H1 (cell line): ENCODE measurements at regions not wholly inside any gene's neighbourhood (a gene's known extent, or its start where the extent isn't known, plus 50 kb on each side); places are given as distances from the start of the nearest gene placed in this dataset.

Experiments used
- CTCF ChIA-PET: fragments of 300-600 bp; sonication (Branson Sonifier 250); formaldehyde crosslinking; loops from one replicate; lab custom pipeline; 2021; ENCODE audit not compliant: partially characterized antibody; lab: Charles Lee
- POLR2A ChIA-PET: fragments of 300-600 bp; sonication (Branson Sonifier 250); formaldehyde crosslinking; loops from one replicate; lab custom pipeline; 2021; ENCODE audit warnings: inconsistent platforms; ENCODE audit not compliant: partially characterized antibody; lab: Charles Lee
- DNase-seq, 2 experiments: peaks; one replicate each; pipeline versions ENCODE4 v3.0.0 to v3.0.0-alpha.2; 2010 to 2022; ENCODE audit warnings: low spot score in 2 of 2, low read depth in 1 of 2, mixed read lengths in 1 of 2
- FAIRE-seq: peaks from 2 replicates; lab custom pipeline; 2011; peaks lifted over from hg19 to GRCh38; lab: Jason Lieb, UNC
- H2AFZ ChIP-seq: 2 replicates; pipeline ENCODE4 v1.8.1; 2012; ENCODE audit warnings: low read length, inconsistent platforms
- H2AK5ac ChIP-seq: 2 replicates; pipeline ENCODE4 v1.6.1; 2013; ENCODE audit warnings: low read depth, low read length
- H2BK120ac ChIP-seq: replicated peaks from 2 replicates; pipeline ENCODE3; 2013; ENCODE audit warnings: low read depth, low read length, inconsistent platforms
- H2BK12ac ChIP-seq: 2 replicates; pipeline ENCODE4 v1.6.1; 2013; ENCODE audit warnings: low read depth, low read length
- H2BK15ac ChIP-seq: 2 replicates; pipeline ENCODE4 v1.6.1; 2013; ENCODE audit warnings: low read length
- H2BK20ac ChIP-seq: 2 replicates; pipeline ENCODE4 v1.6.1; 2013; ENCODE audit warnings: low read length
- H2BK5ac ChIP-seq: 2 replicates; pipeline ENCODE4 v1.6.1; 2013; ENCODE audit warnings: low read depth, low read length
- H3K14ac ChIP-seq: 2 replicates; pipeline ENCODE4 v1.6.1; 2013; ENCODE audit warnings: inconsistent platforms; ENCODE audit not compliant: insufficient read length
- H3K18ac ChIP-seq: 2 replicates; pipeline ENCODE4 v1.6.1; 2013; ENCODE audit warnings: low read length; ENCODE audit errors: extremely low read depth
- H3K23ac ChIP-seq: 2 replicates; pipeline ENCODE4 v1.6.1; 2013; ENCODE audit warnings: inconsistent platforms; ENCODE audit not compliant: insufficient read length
- H3K23me2 ChIP-seq: 2 replicates; pipeline ENCODE4 v1.6.1; 2013; ENCODE audit warnings: low read depth, low read length
- H3K27ac ChIP-seq: 2 replicates; pipeline ENCODE4 v1.6.1; 2011; ENCODE audit warnings: low read depth, low read length, inconsistent platforms
- H3K27me3 ChIP-seq, 4 experiments: replicated peaks in 1 of 4; 1 replicate in 1 of 4; 2 replicates in 3 of 4; pipeline versions ENCODE4 v1.6.1 to v1.8.1; 2011 to 2013; ENCODE audit warnings: low read length in 3 of 4, mild to moderate bottlenecking in 3 of 4, inconsistent platforms in 2 of 4, mixed read lengths in 2 of 4, moderate library complexity in 1 of 4; ENCODE audit not compliant: control insufficient read depth in 3 of 4, insufficient read depth in 3 of 4; ENCODE audit errors: extremely low read depth in 1 of 4
- H3K36me3 ChIP-seq, 4 experiments: 2 replicates each; pipeline versions ENCODE4 v1.6.1 to v1.8.1; 2011 to 2013; ENCODE audit warnings: mild to moderate bottlenecking in 4 of 4, low read length in 3 of 4, moderate library complexity in 2 of 4, control low read depth in 1 of 4, inconsistent platforms in 1 of 4; ENCODE audit not compliant: insufficient read depth in 4 of 4, control insufficient read depth in 2 of 4
- H3K4ac ChIP-seq: replicated peaks from 2 replicates; pipeline ENCODE3; 2013; ENCODE audit warnings: low read length, low read depth, mixed read lengths, inconsistent platforms; ENCODE audit not compliant: insufficient read length
- H3K4me1 ChIP-seq, 4 experiments: replicated peaks in 1 of 4; 1 replicate in 1 of 4; 2 replicates in 3 of 4; pipeline versions ENCODE4 v1.6.1 to v1.8.1; 2011 to 2013; ENCODE audit warnings: low read length in 3 of 4, inconsistent platforms in 2 of 4, mixed read lengths in 1 of 4; ENCODE audit not compliant: insufficient read depth in 4 of 4, control insufficient read depth in 3 of 4
- H3K4me2 ChIP-seq, 2 experiments: 2 replicates each; pipeline versions ENCODE4 v1.6.1 to v1.8.1; 2011 to 2013; ENCODE audit warnings: low read depth in 2 of 2, low read length in 2 of 2, control low read depth in 1 of 2, inconsistent platforms in 1 of 2, mild to moderate bottlenecking in 1 of 2; ENCODE audit not compliant: insufficient read depth in 1 of 2
- H3K4me3 ChIP-seq, 4 experiments: fragments of 200-600, 300-600 bp in 1 of 4; sonication (generic), shearing (Covaris generic), sonication (Bioruptor Twin) in 1 of 4; 2 replicates each; pipeline versions ENCODE4 v1.5.1 to v1.8.1; 2011 to 2016; ENCODE audit warnings: low read length in 4 of 4, low read depth in 3 of 4, control low read depth in 2 of 4, inconsistent platforms in 2 of 4, mild to moderate bottlenecking in 2 of 4, mixed read lengths in 1 of 4, moderate library complexity in 1 of 4; ENCODE audit not compliant: insufficient read depth in 2 of 4; ENCODE audit errors: extremely low read depth in 1 of 4
- H3K56ac ChIP-seq: replicated peaks from 2 replicates; pipeline ENCODE3; 2013; ENCODE audit warnings: low read depth, mild to moderate bottlenecking, mixed read lengths, low read length, inconsistent platforms; ENCODE audit not compliant: insufficient read length
- H3K79me1 ChIP-seq: 2 replicates; pipeline ENCODE4 v1.6.1; 2013; ENCODE audit warnings: low read depth, low read length, control low read depth
- H3K79me2 ChIP-seq, 2 experiments: 2 replicates each; pipeline versions ENCODE4 v1.6.1 to v1.8.1; 2012 to 2013; ENCODE audit warnings: low read length in 2 of 2, mild to moderate bottlenecking in 2 of 2, inconsistent platforms in 1 of 2; ENCODE audit not compliant: insufficient read depth in 2 of 2, control insufficient read depth in 1 of 2
- H3K9ac ChIP-seq, 4 experiments: replicated peaks in 1 of 4; 1 replicate in 1 of 4; 2 replicates in 3 of 4; pipeline versions ENCODE4 v1.6.1 to v1.8.1; 2011 to 2013; ENCODE audit warnings: low read depth in 3 of 4, low read length in 3 of 4, control low read depth in 2 of 4, mild to moderate bottlenecking in 2 of 4, moderate library complexity in 2 of 4, inconsistent platforms in 1 of 4; ENCODE audit errors: extremely low read depth in 1 of 4
- H3K9me3 ChIP-seq, 2 experiments: 2 replicates each; pipeline versions ENCODE4 v1.6.1 to v1.8.1; 2012 to 2013; ENCODE audit warnings: mild to moderate bottlenecking in 2 of 2, moderate library complexity in 2 of 2, control low read depth in 1 of 2, inconsistent platforms in 1 of 2, low read depth in 1 of 2, low read length in 1 of 2, mixed read lengths in 1 of 2; ENCODE audit not compliant: insufficient read depth in 2 of 2
- H4K20me1 ChIP-seq, 2 experiments: replicated peaks in 1 of 2; 2 replicates each; pipeline versions ENCODE3 to v1.8.1; 2011 to 2013; ENCODE audit warnings: inconsistent platforms in 2 of 2, low read length in 2 of 2, mild to moderate bottlenecking in 1 of 2; ENCODE audit not compliant: insufficient read depth in 2 of 2, control insufficient read depth in 1 of 2
- H4K5ac ChIP-seq: 2 replicates; pipeline ENCODE4 v1.6.1; 2013; ENCODE audit warnings: low read length, low read depth, mixed read lengths, inconsistent platforms; ENCODE audit not compliant: insufficient read length
- H4K8ac ChIP-seq: 2 replicates; pipeline ENCODE4 v1.8.0; 2013; ENCODE audit warnings: mild to moderate bottlenecking, moderate library complexity, low read length, inconsistent platforms; ENCODE audit not compliant: insufficient read depth; ENCODE audit errors: extremely low read depth
- H4K91ac ChIP-seq: replicated peaks from 2 replicates; pipeline ENCODE3; 2013; ENCODE audit warnings: low read length, mixed read lengths, inconsistent platforms; ENCODE audit not compliant: insufficient read length
- BRCA1 ChIP-seq: IDR thresholded peaks from 2 replicates; pipeline ENCODE4 v1.6.1; 2012; ENCODE audit warnings: low read depth, low read length, improper control_type of control experiment
- CREB1 ChIP-seq: IDR thresholded peaks from 2 replicates; pipeline ENCODE4 v1.6.1; 2012; ENCODE audit warnings: inconsistent platforms
- EZH2 ChIP-seq: fragments of 200-600 bp; sonication (generic); IDR thresholded peaks from 2 replicates; pipeline ENCODE4 v1.7.1; 2012; ENCODE audit warnings: low read depth, mild to moderate bottlenecking, moderate library complexity, low read length, inconsistent platforms; ENCODE audit not compliant: severe bottlenecking
- GABPA ChIP-seq: IDR thresholded peaks from 2 replicates; pipeline ENCODE4 v1.6.1; 2011; ENCODE audit warnings: mild to moderate bottlenecking, low read length, moderate library complexity, borderline replicate concordance; ENCODE audit not compliant: insufficient read depth
- JUN ChIP-seq: IDR thresholded peaks from 2 replicates; pipeline ENCODE4 v1.6.1; 2011; ENCODE audit warnings: low read depth, mild to moderate bottlenecking, improper control_type of control experiment, low read length
- JUND ChIP-seq: IDR thresholded peaks from 2 replicates; pipeline ENCODE4 v1.6.1; 2011; ENCODE audit warnings: mild to moderate bottlenecking, improper control_type of control experiment, low read length
- SIRT6 ChIP-seq: IDR thresholded peaks from one replicate; pipeline ENCODE4 v1.7.1; 2012; ENCODE audit warnings: low read length, inconsistent platforms
- SP2 ChIP-seq: IDR thresholded peaks from 2 replicates; pipeline ENCODE4 v1.6.1; 2012; ENCODE audit warnings: mild to moderate bottlenecking, low read length, inconsistent platforms
- SUZ12 ChIP-seq: fragments of 200-600 bp; sonication (generic); IDR thresholded peaks from 2 replicates; pipeline ENCODE4 v1.6.1; 2012; ENCODE audit warnings: mild to moderate bottlenecking, inconsistent platforms, low read length, moderate library complexity, mixed read lengths
- YY1 ChIP-seq: IDR thresholded peaks from 2 replicates; pipeline ENCODE4 v1.6.1; 2011; ENCODE audit warnings: low read depth, mild to moderate bottlenecking, low read length
- ZNF274 ChIP-seq: IDR thresholded peaks from 2 replicates; pipeline ENCODE4 v1.7.0; 2012; ENCODE audit warnings: low read length, borderline replicate concordance; ENCODE audit errors: extremely low read depth
- WGBS, 2 experiments: shearing (Covaris generic) in 1 of 2; methylation state at CpG; one replicate each; pipeline versions ENCODE4 v1.1.6 to v1.1.7; 2013 to 2015; ENCODE audit warnings: low lambda C conversion rate in 2 of 2, mixed read lengths in 2 of 2, inconsistent platforms in 1 of 2, low coverage in 1 of 2, missing lambda C conversion rate in 1 of 2; ENCODE audit not compliant: insufficient replicate concordance in 2 of 2, insufficient coverage in 1 of 2, insufficient read length in 1 of 2; ENCODE audit errors: extremely low coverage in 1 of 2, missing lambda C conversion rate in 1 of 2; 5-methylcytosine and 5-hydroxymethylcytosine counted together
- TF ChIP-seq, protein P1 (sequence below), 3 experiments: IDR thresholded peaks; 1 replicate in 2 of 3; 2 replicates in 1 of 3; pipeline versions ENCODE4 v1.5.1 to v1.6.1; 2011; ENCODE audit warnings: low read length in 3 of 3, mild to moderate bottlenecking in 3 of 3, inconsistent platforms in 2 of 3, low read depth in 1 of 3, moderate library complexity in 1 of 3; ENCODE audit not compliant: insufficient read depth in 1 of 3; ENCODE audit errors: control extremely low read depth in 1 of 3

DNA sequence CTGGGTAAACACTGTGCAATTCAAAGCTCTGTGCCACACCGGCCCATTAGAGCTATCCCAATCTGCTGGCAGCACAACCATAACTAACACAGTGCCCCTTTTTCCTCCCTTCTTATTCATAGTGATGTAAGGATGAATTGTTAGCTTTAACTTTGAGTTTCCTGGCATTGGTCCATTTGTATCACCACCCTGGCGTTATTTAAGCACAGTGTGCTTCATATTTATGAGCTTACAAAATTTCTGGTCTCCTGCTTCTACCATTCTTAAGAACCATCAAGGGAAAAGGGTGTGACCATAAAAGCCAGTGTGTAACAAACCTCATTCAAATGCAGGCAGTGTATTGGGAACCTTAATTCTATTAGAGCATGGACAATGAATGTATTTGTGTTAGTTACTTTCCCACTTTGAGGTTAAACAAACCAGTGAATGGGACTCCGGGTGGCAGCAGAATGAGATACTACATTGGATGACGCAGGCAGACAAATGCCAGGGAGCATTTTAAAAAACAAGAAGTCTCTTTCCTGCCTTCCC lies 222.6 kb downstream of the TMEM161B start:
- Histone ChIP-seq H4K8ac (no peak overlapping the region), H3K79me2 (no peaks in the 10 kb centered on the region), H2BK15ac (no peak overlapping the region), H2BK12ac (no peak overlapping the region), H4K91ac (no peak overlapping the region), H4K5ac (no peak overlapping the region), H3K23ac (no peak overlapping the region), H3K4ac (no peak overlapping the region), H3K9me3 (no peaks in the 10 kb centered on the region), H3K79me1 (no peaks in the 10 kb centered on the region), H3K27ac (no peak overlapping the region), H3K27me3 (no peaks in the 10 kb centered on the region), H3K14ac (no peak overlapping the region), H3K4me3 (no peak overlapping the region), H2BK120ac (no peak overlapping the region), H2BK5ac (no peak overlapping the region), H3K23me2 (no peaks in the 10 kb centered on the region), H2AFZ (no peak overlapping the region), H3K18ac (no peak overlapping the region), H3K56ac (no peak overlapping the region), H3K36me3 (no peaks in the 10 kb centered on the region), H4K20me1 (no peaks in the 10 kb centered on the region), H2AK5ac (no peak overlapping the region), H2BK20ac (no peak overlapping the region), H3K9ac (no peak overlapping the region), H3K4me1 (peaks cover 0 to 8% (median 2%) of the 10 kb centered on the region in 4 experiments; a peak in 3 of 7 replicates), H3K4me2 (no peak overlapping the region)
- no peak for FAIRE-seq
- 93% methylated on average over 4 of the region's 4 CpGs; no CpG with 5 or more reads in 1 of the 2 experiments for WGBS, 2 experiments
- DNase-seq: no peak
- POLR2A ChIA-PET: no interaction called here
- CTCF ChIA-PET: no interaction called here
- TF ChIP-seq EZH2 (no peak), JUND (no peak), GABPA (no peak), SP2 (no peak), SIRT6 (no peak), BRCA1 (no peak), YY1 (no peak), ZNF274 (no peak), CREB1 (no peak), SUZ12 (no peak), JUN (no peak)
- TF ChIP-seq, protein P1, sequence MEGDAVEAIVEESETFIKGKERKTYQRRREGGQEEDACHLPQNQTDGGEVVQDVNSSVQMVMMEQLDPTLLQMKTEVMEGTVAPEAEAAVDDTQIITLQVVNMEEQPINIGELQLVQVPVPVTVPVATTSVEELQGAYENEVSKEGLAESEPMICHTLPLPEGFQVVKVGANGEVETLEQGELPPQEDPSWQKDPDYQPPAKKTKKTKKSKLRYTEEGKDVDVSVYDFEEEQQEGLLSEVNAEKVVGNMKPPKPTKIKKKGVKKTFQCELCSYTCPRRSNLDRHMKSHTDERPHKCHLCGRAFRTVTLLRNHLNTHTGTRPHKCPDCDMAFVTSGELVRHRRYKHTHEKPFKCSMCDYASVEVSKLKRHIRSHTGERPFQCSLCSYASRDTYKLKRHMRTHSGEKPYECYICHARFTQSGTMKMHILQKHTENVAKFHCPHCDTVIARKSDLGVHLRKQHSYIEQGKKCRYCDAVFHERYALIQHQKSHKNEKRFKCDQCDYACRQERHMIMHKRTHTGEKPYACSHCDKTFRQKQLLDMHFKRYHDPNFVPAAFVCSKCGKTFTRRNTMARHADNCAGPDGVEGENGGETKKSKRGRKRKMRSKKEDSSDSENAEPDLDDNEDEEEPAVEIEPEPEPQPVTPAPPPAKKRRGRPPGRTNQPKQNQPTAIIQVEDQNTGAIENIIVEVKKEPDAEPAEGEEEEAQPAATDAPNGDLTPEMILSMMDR (IDR thresholded peaks at IDR 0.05; ENCODE audit: control extremely low read depth in 1 of 3, insufficient read depth in 1 of 3, low read depth in 1 of 3, low read length in 3 of 3): no peak
